ENCODE measurements at regions not wholly inside any gene's neighbourhood (a gene's known extent, or its start where the extent isn't known, plus 50 kb on each side); places are given as distances from the start of the nearest gene placed in this dataset.

DNA sequence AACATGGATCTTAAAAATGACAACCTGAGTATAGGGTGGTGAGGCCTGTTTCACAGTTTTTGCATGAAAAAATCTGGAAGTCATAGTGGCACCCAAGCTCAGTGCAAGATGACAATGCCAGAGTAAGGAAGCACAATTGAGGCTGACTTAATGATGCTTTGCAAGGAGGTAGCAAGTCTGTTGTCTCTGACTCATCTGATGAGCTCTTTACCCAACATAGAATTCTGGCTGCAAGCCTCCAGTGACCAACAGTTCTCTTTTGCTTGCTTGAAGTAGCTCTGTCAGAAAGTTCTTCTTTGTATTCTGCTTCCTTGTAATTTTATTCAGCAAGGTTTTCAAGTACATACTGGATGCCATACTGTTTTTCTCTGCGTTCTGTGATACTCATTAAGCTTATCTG lies 117.1 kb downstream of the FOXD2 start:
- Histone ChIP-seq H2BK5ac (ENCODE audit: insufficient read length, low read length) (no peak overlapping the region), H2AK5ac (ENCODE audit: insufficient read length, low read length) (no peak overlapping the region), H4K5ac (ENCODE audit: insufficient read length, low read depth, low read length) (no peak overlapping the region), H3K23me2 (ENCODE audit: insufficient read length, low read depth, low read length, poor library complexity, severe bottlenecking) (no peaks in the 10 kb centered on the region), H3K18ac (ENCODE audit: insufficient read length, low read depth, low read length) (no peak overlapping the region), H2BK15ac (ENCODE audit: low read depth, low read length) (no peak overlapping the region), H3K27ac (ENCODE audit: insufficient read length, low read depth, low read length) (no peak overlapping the region), H2AFZ (ENCODE audit: low read length) (no peak overlapping the region), H3K9ac (ENCODE audit: extremely low read depth, insufficient read length, low read length) (no peak overlapping the region), H3K14ac (ENCODE audit: insufficient read depth, low read length) (no peak overlapping the region), H3K9me3 (ENCODE audit: control insufficient read depth, low read depth, low read length) (no peaks in the 10 kb centered on the region), H2BK120ac (ENCODE audit: low read depth, low read length, poor library complexity, severe bottlenecking) (no peak overlapping the region), H4K20me1 (ENCODE audit: control insufficient read depth, insufficient read depth, insufficient read length) (no peaks in the 10 kb centered on the region), H3K4me2 (ENCODE audit: insufficient read depth, insufficient read length, low read length) (no peak overlapping the region), H4K8ac (replicated peaks; ENCODE audit: insufficient read length, low read depth, low read length) (no peak overlapping the region), H3K4me1 (ENCODE audit: insufficient read depth, low read length) (no peaks in the 10 kb centered on the region), H3K79me2 (ENCODE audit: insufficient read depth, low read length) (no peaks in the 10 kb centered on the region), H3K23ac (ENCODE audit: insufficient read length, low read depth, low read length) (no peak overlapping the region), H3K27me3 (ENCODE audit: insufficient read depth, low read length) (no peaks in the 10 kb centered on the region), H4K91ac (ENCODE audit: insufficient read length, low read depth, low read length) (no peak overlapping the region), H2BK20ac (ENCODE audit: low read depth, low read length, poor library complexity, severe bottlenecking) (no peak overlapping the region), H3K4ac (ENCODE audit: low read depth, low read length) (no peak overlapping the region), H3K56ac (ENCODE audit: insufficient read length, low read depth, low read length) (no peak overlapping the region), H3K79me1 (ENCODE audit: insufficient read depth, low read depth, low read length, poor library complexity, severe bottlenecking) (no peaks in the 10 kb centered on the region), H2BK12ac (ENCODE audit: insufficient read length, low read depth, low read length) (no peak overlapping the region), H3T11ph (ENCODE audit: low read length) (no peak overlapping the region)
- no CpG with 5 or more reads among the region's 1 CpG for WGBS (ENCODE audit: extremely low coverage, insufficient read length, low lambda C conversion rate)
- Mint-ChIP-seq H3K9me3 (no peaks in the 10 kb centered on the region), H3K4me1 (peaks cover 17 to 20% of the 10 kb centered on the region in 2 experiments), H3K4me3 (no peak overlapping the region), H3K27ac (no peak overlapping the region; a peak in 1 of 7 replicates), H3K27me3 (ENCODE audit: low read depth) (peaks cover 28% of the 10 kb centered on the region), H3K36me3 (ENCODE audit: insufficient read depth in 1 of 3, low read depth in 3 of 3) (no peaks in the 10 kb centered on the region)
- DNase-seq: no peak
- TF ChIP-seq, protein P1, sequence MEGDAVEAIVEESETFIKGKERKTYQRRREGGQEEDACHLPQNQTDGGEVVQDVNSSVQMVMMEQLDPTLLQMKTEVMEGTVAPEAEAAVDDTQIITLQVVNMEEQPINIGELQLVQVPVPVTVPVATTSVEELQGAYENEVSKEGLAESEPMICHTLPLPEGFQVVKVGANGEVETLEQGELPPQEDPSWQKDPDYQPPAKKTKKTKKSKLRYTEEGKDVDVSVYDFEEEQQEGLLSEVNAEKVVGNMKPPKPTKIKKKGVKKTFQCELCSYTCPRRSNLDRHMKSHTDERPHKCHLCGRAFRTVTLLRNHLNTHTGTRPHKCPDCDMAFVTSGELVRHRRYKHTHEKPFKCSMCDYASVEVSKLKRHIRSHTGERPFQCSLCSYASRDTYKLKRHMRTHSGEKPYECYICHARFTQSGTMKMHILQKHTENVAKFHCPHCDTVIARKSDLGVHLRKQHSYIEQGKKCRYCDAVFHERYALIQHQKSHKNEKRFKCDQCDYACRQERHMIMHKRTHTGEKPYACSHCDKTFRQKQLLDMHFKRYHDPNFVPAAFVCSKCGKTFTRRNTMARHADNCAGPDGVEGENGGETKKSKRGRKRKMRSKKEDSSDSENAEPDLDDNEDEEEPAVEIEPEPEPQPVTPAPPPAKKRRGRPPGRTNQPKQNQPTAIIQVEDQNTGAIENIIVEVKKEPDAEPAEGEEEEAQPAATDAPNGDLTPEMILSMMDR (conservative IDR thresholded peaks at IDR 0.05): no peak

All from H9 (cell line).